ENCODE measurements at regions not wholly inside any gene's neighbourhood (a gene's known extent, or its start where the extent isn't known, plus 50 kb on each side); places are given as distances from the start of the nearest gene placed in this dataset.
"Not testable (repeated sequence)": the region's sequence is repeated elsewhere in the genome, so short reads cannot be mapped to it uniquely, and the experiment has no call there.

DNA sequence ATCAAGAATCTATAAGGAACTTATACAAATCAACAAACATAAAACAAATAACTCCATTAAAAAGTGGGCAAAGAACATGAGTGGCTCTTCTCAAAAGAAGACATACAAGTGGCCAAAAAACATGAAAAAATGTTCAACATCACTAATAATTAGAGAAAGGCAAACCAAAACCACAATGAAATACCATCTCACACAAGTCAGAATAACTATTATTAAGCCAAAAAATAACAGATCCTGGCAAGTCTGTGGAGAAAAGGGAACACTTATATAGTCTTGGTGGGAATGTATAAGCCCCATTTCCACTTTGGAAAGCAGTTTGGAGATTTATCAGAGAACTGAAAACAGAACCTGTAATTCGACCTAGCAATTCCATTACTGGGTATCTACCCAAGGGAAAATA, 921.0 kb downstream of the KCNA4 start:
- ChIA-PET CTCF (no interaction called here), POLR2A (no interaction called here)
- no peak overlapping the region for H3K4me3 ChIP-seq (ENCODE audit: control insufficient read depth in 1 of 7, extremely low read depth in 1 of 7, insufficient read depth in 4 of 7, low read depth in 2 of 7, low read length in 6 of 7)
- H3K4me1 ChIP-seq (ENCODE audit: control extremely low read depth in 1 of 4, control insufficient read depth in 4 of 4, insufficient read depth in 4 of 4, low read length in 3 of 4) = no peaks in the 10 kb centered on the region
- H3K36me3 ChIP-seq (ENCODE audit: control insufficient read depth in 4 of 4, insufficient read depth in 4 of 4, low read length in 3 of 4) = no peaks in the 10 kb centered on the region
- H3K9me3 ChIP-seq (ENCODE audit: control extremely low read depth in 1 of 5, control insufficient read depth in 4 of 5, insufficient read depth in 2 of 5, low read depth in 1 of 5, low read length in 4 of 5) = no peaks in the 10 kb centered on the region
- H3K27me3 ChIP-seq (replicated peaks in 2 of 5; ENCODE audit: control insufficient read depth in 4 of 5, insufficient read depth in 5 of 5, low read length in 4 of 5) = no peaks in the 10 kb centered on the region
- DNase-seq = no peak
- H3K27ac ChIP-seq (ENCODE audit: insufficient read depth in 1 of 2, low read depth in 1 of 2, low read length in 2 of 2, poor library complexity in 1 of 2, severe bottlenecking in 2 of 2) = no peak overlapping the region
- WGBS (ENCODE audit: insufficient coverage) = no CpG with 5 or more reads among the region's 1 CpG

DNA sequence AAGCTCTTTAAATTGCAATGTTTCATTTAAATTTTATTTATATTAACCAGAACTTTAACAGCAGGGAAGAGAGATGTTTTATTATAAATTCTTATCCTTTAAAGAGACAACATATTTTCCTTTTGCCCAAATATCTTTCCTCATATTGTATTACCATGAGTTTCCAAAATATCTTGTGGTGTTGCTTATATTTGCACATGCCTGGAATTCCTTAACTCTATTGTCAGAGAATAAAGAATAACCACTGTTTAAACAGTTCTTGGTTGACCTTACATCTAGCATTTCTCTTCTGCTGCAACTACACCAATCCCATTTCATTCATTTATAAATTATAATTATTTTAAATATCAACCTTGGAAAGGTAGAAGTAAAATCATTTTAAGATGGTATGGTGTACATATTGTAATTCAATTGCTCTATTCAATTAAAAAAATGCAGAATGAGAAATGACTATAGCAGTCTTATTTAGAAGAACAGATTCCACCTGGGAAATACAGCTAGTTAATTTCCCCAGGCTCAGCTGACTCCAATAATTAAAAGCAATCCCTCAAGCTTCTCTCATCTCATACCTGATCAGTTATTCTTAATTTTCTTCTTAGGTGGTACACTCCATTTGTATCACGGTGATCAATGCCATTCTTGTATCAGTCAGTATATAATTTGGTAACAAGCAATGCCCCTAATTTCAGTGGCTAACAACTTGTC, 923.3 kb downstream of the KCNA4 start:
- no peak overlapping the region for H3K27ac ChIP-seq (ENCODE audit: insufficient read depth in 1 of 2, low read depth in 1 of 2, low read length in 2 of 2, poor library complexity in 1 of 2, severe bottlenecking in 2 of 2)
- WGBS (ENCODE audit: insufficient coverage) = no CpG with 5 or more reads among the region's 1 CpG
- H3K27me3 ChIP-seq (replicated peaks in 2 of 5; ENCODE audit: control insufficient read depth in 4 of 5, insufficient read depth in 5 of 5, low read length in 4 of 5) = no peaks in the 10 kb centered on the region
- H3K36me3 ChIP-seq (ENCODE audit: control insufficient read depth in 4 of 4, insufficient read depth in 4 of 4, low read length in 3 of 4) = no peaks in the 10 kb centered on the region
- no peaks in the 10 kb centered on the region for H3K9me3 ChIP-seq (ENCODE audit: control extremely low read depth in 1 of 5, control insufficient read depth in 4 of 5, insufficient read depth in 2 of 5, low read depth in 1 of 5, low read length in 4 of 5)
- no peak overlapping the region for H3K4me3 ChIP-seq (ENCODE audit: control insufficient read depth in 1 of 7, extremely low read depth in 1 of 7, insufficient read depth in 4 of 7, low read depth in 2 of 7, low read length in 6 of 7)
- ChIA-PET POLR2A (no interaction called here), CTCF (no interaction called here)
- no peaks in the 10 kb centered on the region for H3K4me1 ChIP-seq (ENCODE audit: control extremely low read depth in 1 of 4, control insufficient read depth in 4 of 4, insufficient read depth in 4 of 4, low read length in 3 of 4)
- no peak for DNase-seq

DNA sequence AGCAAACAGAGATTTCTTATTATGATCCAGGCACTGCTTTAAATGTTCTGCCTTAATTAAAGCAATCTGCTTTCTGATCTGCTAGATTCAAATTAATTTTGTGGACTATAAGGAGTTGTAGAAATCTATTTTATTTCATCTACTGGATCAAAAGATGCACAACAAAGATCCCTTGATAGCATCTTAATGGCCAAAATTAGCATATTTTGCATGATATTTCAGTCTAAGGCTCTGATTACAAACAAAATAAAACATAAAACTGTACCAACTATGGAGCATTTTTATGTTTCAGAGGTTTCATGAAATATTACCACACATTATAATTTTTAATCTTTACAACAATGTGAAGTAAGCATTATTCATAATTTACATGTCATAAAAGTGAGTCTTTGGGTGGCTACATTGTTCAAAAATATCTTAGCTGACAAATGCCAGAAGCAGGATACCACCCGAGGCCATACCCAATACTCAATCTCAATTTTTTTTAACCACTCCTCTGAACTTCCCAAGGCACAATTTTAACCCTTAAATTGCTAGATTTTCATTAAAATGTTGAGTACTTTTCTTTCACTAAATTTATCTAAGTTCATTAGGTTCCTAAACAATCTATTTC, 929.5 kb downstream of the KCNA4 start:
- ChIA-PET CTCF (no interaction called here), POLR2A (no interaction called here)
- Histone ChIP-seq H3K4me3 (ENCODE audit: control insufficient read depth in 1 of 7, extremely low read depth in 1 of 7, insufficient read depth in 4 of 7, low read depth in 2 of 7, low read length in 6 of 7) (no peak overlapping the region), H3K27me3 (replicated peaks in 2 of 5; ENCODE audit: control insufficient read depth in 4 of 5, insufficient read depth in 5 of 5, low read length in 4 of 5) (no peaks in the 10 kb centered on the region), H3K9me3 (ENCODE audit: control extremely low read depth in 1 of 5, control insufficient read depth in 4 of 5, insufficient read depth in 2 of 5, low read depth in 1 of 5, low read length in 4 of 5) (peaks cover 0 to 2% (median 0%) of the 10 kb centered on the region in 5 experiments), H3K4me1 (ENCODE audit: control extremely low read depth in 1 of 4, control insufficient read depth in 4 of 4, insufficient read depth in 4 of 4, low read length in 3 of 4) (no peaks in the 10 kb centered on the region), H3K36me3 (ENCODE audit: control insufficient read depth in 4 of 4, insufficient read depth in 4 of 4, low read length in 3 of 4) (no peaks in the 10 kb centered on the region), H3K27ac (ENCODE audit: insufficient read depth in 1 of 2, low read depth in 1 of 2, low read length in 2 of 2, poor library complexity in 1 of 2, severe bottlenecking in 2 of 2) (no peak overlapping the region)
- WGBS (ENCODE audit: insufficient coverage) = 0% methylated on average over 1 of the region's 1 CpG
- no peak for DNase-seq

DNA sequence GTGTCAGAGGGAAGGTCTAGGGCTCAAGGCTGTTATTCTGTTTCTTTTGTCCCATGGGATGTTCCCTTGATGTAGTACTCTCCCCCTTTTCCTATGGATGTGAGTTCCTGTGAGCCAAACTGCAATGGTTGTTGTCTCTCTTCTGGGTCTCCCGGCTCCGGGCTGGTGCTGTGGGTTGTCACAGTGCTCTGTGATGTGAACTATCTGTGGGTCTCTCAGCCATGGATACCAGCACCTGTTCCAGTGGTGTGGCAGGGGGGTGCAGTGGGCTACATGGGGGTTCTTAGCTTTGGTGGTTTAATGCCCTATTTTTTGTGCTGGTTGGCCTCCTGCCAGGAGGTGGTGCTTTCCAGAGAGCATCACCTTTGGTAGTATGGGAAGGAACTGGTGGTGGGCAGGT, 941.1 kb downstream of the KCNA4 start:
- CTCF ChIA-PET = no interaction called here
- H3K27me3 ChIP-seq (replicated peaks in 2 of 5; ENCODE audit: control insufficient read depth in 4 of 5, insufficient read depth in 5 of 5, low read length in 4 of 5) = no peaks in the 10 kb centered on the region
- no peaks in the 10 kb centered on the region for H3K4me1 ChIP-seq (ENCODE audit: control extremely low read depth in 1 of 4, control insufficient read depth in 4 of 4, insufficient read depth in 4 of 4, low read length in 3 of 4)
- DNase-seq = no peak
- peaks cover 0 to 4% (median 0%) of the 10 kb centered on the region in 5 experiments for H3K9me3 ChIP-seq (ENCODE audit: control extremely low read depth in 1 of 5, control insufficient read depth in 4 of 5, insufficient read depth in 2 of 5, low read depth in 1 of 5, low read length in 4 of 5)
- 100% methylated on average over 1 of the region's 2 CpGs for WGBS (ENCODE audit: insufficient coverage)
- no peak overlapping the region for H3K27ac ChIP-seq (ENCODE audit: insufficient read depth in 1 of 2, low read depth in 1 of 2, low read length in 2 of 2, poor library complexity in 1 of 2, severe bottlenecking in 2 of 2)
- no peak overlapping the region for H3K4me3 ChIP-seq (ENCODE audit: control insufficient read depth in 1 of 7, extremely low read depth in 1 of 7, insufficient read depth in 4 of 7, low read depth in 2 of 7, low read length in 6 of 7)
- POLR2A ChIA-PET = no interaction called here
- no peaks in the 10 kb centered on the region for H3K36me3 ChIP-seq (ENCODE audit: control insufficient read depth in 4 of 4, insufficient read depth in 4 of 4, low read length in 3 of 4)

DNA sequence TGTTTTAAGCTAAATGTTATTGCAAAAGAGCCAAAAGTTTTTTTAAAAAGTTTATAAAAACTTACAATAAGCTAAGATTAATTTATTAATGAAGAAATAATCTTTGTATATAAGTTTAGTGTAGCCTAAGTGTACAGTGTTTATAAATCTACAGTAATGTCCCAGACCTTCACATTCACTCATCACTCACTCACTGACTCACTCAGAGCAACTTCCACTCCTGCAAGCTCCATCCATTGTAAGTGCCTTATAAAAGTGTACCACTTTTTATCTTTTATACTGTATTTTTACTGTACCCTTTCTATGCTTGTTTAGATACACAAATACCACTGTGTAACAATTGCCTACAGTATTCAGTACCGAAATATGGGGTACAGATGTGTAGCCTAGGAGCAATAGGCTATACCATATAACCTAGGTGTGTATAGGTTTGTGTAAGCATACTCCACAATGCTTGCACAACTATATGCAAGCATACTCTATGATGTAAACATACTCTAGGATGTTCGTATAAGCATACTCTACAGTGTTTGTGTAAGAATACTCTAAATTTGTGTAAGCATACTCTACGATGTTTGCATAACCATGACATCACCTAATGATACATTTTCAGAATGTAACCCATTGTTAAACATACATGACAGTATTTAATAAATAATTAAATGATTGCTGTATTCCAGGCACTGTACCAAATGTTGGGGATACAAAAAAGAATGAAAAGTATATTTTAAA, 953.0 kb downstream of the KCNA4 start:
- Histone ChIP-seq H3K27me3 (replicated peaks in 2 of 5; ENCODE audit: control insufficient read depth in 4 of 5, insufficient read depth in 5 of 5, low read length in 4 of 5) (no peaks in the 10 kb centered on the region), H3K36me3 (ENCODE audit: control insufficient read depth in 4 of 4, insufficient read depth in 4 of 4, low read length in 3 of 4) (no peaks in the 10 kb centered on the region), H3K27ac (ENCODE audit: insufficient read depth in 1 of 2, low read depth in 1 of 2, low read length in 2 of 2, poor library complexity in 1 of 2, severe bottlenecking in 2 of 2) (no peak overlapping the region), H3K4me3 (ENCODE audit: control insufficient read depth in 1 of 7, extremely low read depth in 1 of 7, insufficient read depth in 4 of 7, low read depth in 2 of 7, low read length in 6 of 7) (no peak overlapping the region), H3K9me3 (ENCODE audit: control extremely low read depth in 1 of 5, control insufficient read depth in 4 of 5, insufficient read depth in 2 of 5, low read depth in 1 of 5, low read length in 4 of 5) (no peaks in the 10 kb centered on the region), H3K4me1 (ENCODE audit: control extremely low read depth in 1 of 4, control insufficient read depth in 4 of 4, insufficient read depth in 4 of 4, low read length in 3 of 4) (no peaks in the 10 kb centered on the region)
- CTCF ChIA-PET = no interaction called here
- no CpG with 5 or more reads among the region's 3 CpGs for WGBS (ENCODE audit: insufficient coverage)
- POLR2A ChIA-PET = no interaction called here
- no peak for DNase-seq

- ChIA-PET CTCF (no interaction called here), POLR2A (no interaction called here)
- Histone ChIP-seq H3K27me3 (replicated peaks in 2 of 5; ENCODE audit: control insufficient read depth in 4 of 5, insufficient read depth in 5 of 5, low read length in 4 of 5) (no peaks in the 10 kb centered on the region), H3K4me3 (ENCODE audit: control insufficient read depth in 1 of 7, extremely low read depth in 1 of 7, insufficient read depth in 4 of 7, low read depth in 2 of 7, low read length in 6 of 7) (no peak overlapping the region), H3K27ac (ENCODE audit: insufficient read depth in 1 of 2, low read depth in 1 of 2, low read length in 2 of 2, poor library complexity in 1 of 2, severe bottlenecking in 2 of 2) (no peak overlapping the region), H3K4me1 (ENCODE audit: control extremely low read depth in 1 of 4, control insufficient read depth in 4 of 4, insufficient read depth in 4 of 4, low read length in 3 of 4) (no peaks in the 10 kb centered on the region), H3K9me3 (ENCODE audit: control extremely low read depth in 1 of 5, control insufficient read depth in 4 of 5, insufficient read depth in 2 of 5, low read depth in 1 of 5, low read length in 4 of 5) (no peaks in the 10 kb centered on the region), H3K36me3 (ENCODE audit: control insufficient read depth in 4 of 4, insufficient read depth in 4 of 4, low read length in 3 of 4) (no peaks in the 10 kb centered on the region)
- DNase-seq = no peak
These were observed 953.3 kb downstream of the METTL15 start for GRCh38 chr11:29061452-29061851.

GRCh38 chr11:29056487-29056886, 948.3 kb downstream of the METTL15 start:
- CTCF ChIA-PET; H3K4me1 ChIP-seq (ENCODE audit: control extremely low read depth in 1 of 4, control insufficient read depth in 4 of 4, insufficient read depth in 4 of 4, low read length in 3 of 4); POLR2A ChIA-PET; H3K36me3 ChIP-seq (ENCODE audit: control insufficient read depth in 4 of 4, insufficient read depth in 4 of 4, low read length in 3 of 4); H3K27ac ChIP-seq (ENCODE audit: insufficient read depth in 1 of 2, low read depth in 1 of 2, low read length in 2 of 2, poor library complexity in 1 of 2, severe bottlenecking in 2 of 2); H3K27me3 ChIP-seq (replicated peaks in 2 of 5; ENCODE audit: control insufficient read depth in 4 of 5, insufficient read depth in 5 of 5, low read length in 4 of 5); H3K4me3 ChIP-seq (ENCODE audit: control insufficient read depth in 1 of 7, extremely low read depth in 1 of 7, insufficient read depth in 4 of 7, low read depth in 2 of 7, low read length in 6 of 7); H3K9me3 ChIP-seq (ENCODE audit: control extremely low read depth in 1 of 5, control insufficient read depth in 4 of 5, insufficient read depth in 2 of 5, low read depth in 1 of 5, low read length in 4 of 5); DNase-seq: not testable (repeated sequence)
- 92% methylated on average over 2 of the region's 2 CpGs for WGBS (ENCODE audit: insufficient coverage)
